SK-N-SH (cell line): ENCODE measurements at regions not wholly inside any gene's neighbourhood (a gene's known extent, or its start where the extent isn't known, plus 50 kb on each side); places are given as distances from the start of the nearest gene placed in this dataset.

Experiments
- CTCF ChIA-PET: fragments of 300-600, 350-600 bp; formaldehyde crosslinking; extraction: SDS; loops from one replicate; lab custom pipeline; 2021; lab: Yijun Ruan, JAX
- POLR2A ChIA-PET: fragments of 350-600 bp; sonication (Branson Sonifier 250); formaldehyde crosslinking; extraction: SDS; loops from one replicate; lab custom pipeline; 2020; ENCODE audit warnings: antibody characterized with exemption, inconsistent platforms; lab: Yijun Ruan, JAX
- DNase-seq: peaks from one replicate; pipeline ENCODE4 v3.0.0; 2012
- H2AFZ ChIP-seq: fragments of 200-600 bp; sonication (generic); 2 replicates; pipeline ENCODE4 v1.8.1; 2016; ENCODE audit warnings: antibody characterized with exemption, mild to moderate bottlenecking, low read depth
- H3F3A ChIP-seq: fragments of 200-600 bp; sonication (generic); replicated peaks from 2 replicates; pipeline ENCODE3; 2016; ENCODE audit warnings: antibody characterized with exemption, mild to moderate bottlenecking; ENCODE audit not compliant: insufficient read depth
- H3K27ac ChIP-seq, 2 experiments: fragments of 200-500 bp in 1 of 2; fragments of 200-600 bp in 1 of 2; sonication (Bioruptor generic) in 1 of 2; sonication (generic), shearing (Covaris generic) in 1 of 2; 2 replicates each; pipeline versions ENCODE4 v1.5.1 to v1.6.1; 2014 to 2016; ENCODE audit warnings: low read depth in 2 of 2, inconsistent platforms in 1 of 2, low read length in 1 of 2, mild to moderate bottlenecking in 1 of 2, mixed read lengths in 1 of 2
- H3K27me3 ChIP-seq: fragments of 200-600 bp; sonication (generic), shearing (Covaris generic); 2 replicates; pipeline ENCODE4 v1.6.1; 2016; ENCODE audit warnings: mixed run types; ENCODE audit not compliant: insufficient read depth
- H3K36me3 ChIP-seq, 2 experiments: fragments of 200-500 bp in 1 of 2; fragments of 200-600 bp in 1 of 2; sonication (Bioruptor generic) in 1 of 2; sonication (generic) in 1 of 2; replicated peaks in 1 of 2; 2 replicates each; pipeline versions ENCODE3 to v1.5.1; 2014 to 2016; ENCODE audit warnings: low read length in 1 of 2, mild to moderate bottlenecking in 1 of 2; ENCODE audit not compliant: insufficient read depth in 2 of 2, control insufficient read depth in 1 of 2
- H3K4me1 ChIP-seq, 2 experiments: fragments of 200-500 bp in 1 of 2; fragments of 200-600 bp in 1 of 2; sonication (Bioruptor generic) in 1 of 2; sonication (generic), shearing (Covaris generic) in 1 of 2; 2 replicates each; pipeline versions ENCODE4 v1.5.1 to v1.6.1; 2014 to 2016; ENCODE audit warnings: low read depth in 1 of 2, low read length in 1 of 2, mixed run types in 1 of 2; ENCODE audit not compliant: insufficient read depth in 2 of 2, control insufficient read depth in 1 of 2
- H3K4me2 ChIP-seq: fragments of 200-600 bp; sonication (generic), shearing (Covaris generic); 2 replicates; pipeline ENCODE4 v1.6.1; 2017; ENCODE audit warnings: mixed run types
- H3K4me3 ChIP-seq, 2 experiments: fragments of 200-500 bp in 1 of 2; fragments of 200-600 bp in 1 of 2; sonication (Bioruptor generic) in 1 of 2; sonication (generic), shearing (Covaris generic) in 1 of 2; 2 replicates each; pipeline versions ENCODE4 v1.5.1 to v1.8.1; 2014 to 2016; ENCODE audit warnings: low read depth in 2 of 2, inconsistent platforms in 1 of 2, low read length in 1 of 2, mild to moderate bottlenecking in 1 of 2, mixed read lengths in 1 of 2, moderate library complexity in 1 of 2
- H3K79me2 ChIP-seq: fragments of 200-600 bp; sonication (generic); 2 replicates; pipeline ENCODE4 v1.8.1; 2017; ENCODE audit warnings: mild to moderate bottlenecking; ENCODE audit not compliant: insufficient read depth
- H3K9ac ChIP-seq: fragments of 200-600 bp; sonication (generic); 2 replicates; pipeline ENCODE4 v1.6.1; 2017; ENCODE audit warnings: mixed run types
- H3K9me2 ChIP-seq: fragments of 200-600 bp; sonication (generic); 2 replicates; pipeline ENCODE4 v1.6.1; 2017; ENCODE audit warnings: mixed run types
- H3K9me3 ChIP-seq: fragments of 200-600 bp; sonication (generic); 2 replicates; pipeline ENCODE4 v1.6.1; 2017; ENCODE audit warnings: mixed run types, mild to moderate bottlenecking, moderate library complexity
- H4K20me1 ChIP-seq: fragments of 200-600 bp; sonication (generic); 2 replicates; pipeline ENCODE4 v1.6.1; 2017; ENCODE audit warnings: mild to moderate bottlenecking, mixed run types; ENCODE audit not compliant: insufficient read depth
- ELF1 ChIP-seq: IDR thresholded peaks from 2 replicates; pipeline ENCODE4 v1.4.0; 2012
- EZH2phosphoT487 ChIP-seq: fragments of 200-600 bp; sonication (generic); IDR thresholded peaks from 2 replicates; pipeline ENCODE4 v1.6.1; 2017; ENCODE audit warnings: low read depth, mixed run types, mild to moderate bottlenecking, antibody characterized with exemption, moderate library complexity, borderline replicate concordance
- FOXJ3 ChIP-seq: sonication (generic); formaldehyde crosslinking; IDR thresholded peaks from 2 replicates; pipeline ENCODE4 v1.5.1; 2020; ENCODE audit warnings: mild to moderate bottlenecking, missing genetic modification reagents
- FOXM1 ChIP-seq: IDR thresholded peaks from 2 replicates; pipeline ENCODE4 v1.4.0; 2012; ENCODE audit warnings: low read depth, mild to moderate bottlenecking
- GABPA ChIP-seq: IDR thresholded peaks from 2 replicates; pipeline ENCODE4 v1.4.0; 2012; ENCODE audit warnings: low read depth, mild to moderate bottlenecking
- GATA2 ChIP-seq: sonication (generic); formaldehyde crosslinking; IDR thresholded peaks from 2 replicates; pipeline ENCODE4 v1.5.0; 2020; ENCODE audit warnings: mild to moderate bottlenecking, missing genetic modification reagents
- MEF2A ChIP-seq: IDR thresholded peaks from 2 replicates; pipeline ENCODE4 v1.4.0; 2012; ENCODE audit warnings: low read depth, borderline replicate concordance
- MXI1 ChIP-seq: IDR thresholded peaks from 2 replicates; pipeline ENCODE4 v1.6.1; 2012; ENCODE audit warnings: mild to moderate bottlenecking, low read depth, low read length, improper control_type of control experiment
- NRF1 ChIP-seq: IDR thresholded peaks from 2 replicates; pipeline ENCODE4 v1.6.1; 2012; ENCODE audit warnings: low read depth, mild to moderate bottlenecking, low read length
- RCOR1 ChIP-seq: fragments of 150-350 bp; IDR thresholded peaks from 2 replicates; pipeline ENCODE4 v1.6.1; 2017; ENCODE audit warnings: antibody characterized with exemption, low read length
- RFX5 ChIP-seq: IDR thresholded peaks from 2 replicates; pipeline ENCODE4 v1.6.1; 2012; ENCODE audit warnings: mild to moderate bottlenecking, improper control_type of control experiment, low read length
- SIN3A ChIP-seq: IDR thresholded peaks from 2 replicates; pipeline ENCODE4 v1.6.1; 2012; ENCODE audit warnings: low read depth, mild to moderate bottlenecking, low read length, moderate library complexity, borderline replicate concordance
- TCF12 ChIP-seq: IDR thresholded peaks from 2 replicates; pipeline ENCODE4 v1.4.0; 2012
- YY1 ChIP-seq: IDR thresholded peaks from 2 replicates; pipeline ENCODE4 v1.4.0; 2012; ENCODE audit warnings: low read depth, mild to moderate bottlenecking
- WGBS: methylation state at CpG from one replicate; pipeline ENCODE4 v1.1.6; 2017; ENCODE audit warnings: low lambda C conversion rate; 5-methylcytosine and 5-hydroxymethylcytosine counted together
- TF ChIP-seq, protein P1 (sequence below): IDR thresholded peaks from 2 replicates; pipeline ENCODE4 v1.6.1; 2012; ENCODE audit warnings: mild to moderate bottlenecking, low read depth, low read length, moderate library complexity
- TF ChIP-seq, protein P2 (sequence below): IDR thresholded peaks from 2 replicates; pipeline ENCODE4 v1.4.0; 2012; ENCODE audit warnings: low read depth
- TF ChIP-seq, protein P3 (sequence below): fragments of 200-600 bp; sonication (generic); IDR thresholded peaks from 2 replicates; pipeline ENCODE4 v1.6.1; 2017; ENCODE audit warnings: antibody characterized with exemption, mild to moderate bottlenecking, moderate library complexity
- TF ChIP-seq, protein P4 (sequence below): IDR thresholded peaks from 2 replicates; pipeline ENCODE4 v1.4.0; 2012; ENCODE audit warnings: low read depth, borderline replicate concordance
- TF ChIP-seq, protein P5 (sequence below): fragments of 150-350 bp; IDR thresholded peaks from 2 replicates; pipeline ENCODE4 v1.6.1; 2017; ENCODE audit warnings: antibody characterized with exemption, low read length, low read depth, borderline replicate concordance
- TF ChIP-seq, protein P6 (sequence below): IDR thresholded peaks from 2 replicates; pipeline ENCODE4 v1.4.0; 2012; ENCODE audit warnings: low read depth, borderline replicate concordance

DNA sequence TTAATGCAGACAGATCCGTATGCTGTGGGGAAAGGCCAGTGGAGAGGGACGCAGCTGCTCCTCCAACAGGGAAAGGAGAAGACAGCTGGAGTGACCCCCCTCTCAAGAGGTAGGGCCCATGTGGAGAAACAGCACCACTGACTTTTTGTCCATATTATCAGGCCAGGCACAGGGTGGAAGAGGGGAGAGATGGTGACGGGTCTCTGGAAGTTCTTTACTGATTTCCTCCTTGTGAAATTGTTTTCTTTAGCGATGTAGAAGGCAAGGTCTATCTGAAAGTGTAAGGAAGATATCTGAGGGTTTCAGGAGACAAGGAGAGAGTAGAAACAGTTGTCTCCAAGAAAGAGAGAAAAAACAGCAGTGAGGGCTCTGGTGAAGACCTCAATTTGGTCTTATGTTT, 338.8 kb downstream of the VPS13C start:
- ChIA-PET POLR2A (no interaction called here), CTCF (no interaction called here)
- no peaks in the 10 kb centered on the region for H3K36me3 ChIP-seq
- no peaks in the 10 kb centered on the region for H3F3A ChIP-seq
- no peaks in the 10 kb centered on the region; the same call in 1 of the 2 replicates for H3K27me3 ChIP-seq
- WGBS, result 60% methylated on average over 4 of the region's 4 CpGs
- no peak overlapping the region for H3K9ac ChIP-seq
- no peak overlapping the region for H3K27ac ChIP-seq
- no peak overlapping the region for H3K4me3 ChIP-seq
- no peaks in the 10 kb centered on the region for H3K9me2 ChIP-seq
- no peak overlapping the region for H2AFZ ChIP-seq
- H3K9me3 ChIP-seq, result no peaks in the 10 kb centered on the region
- H4K20me1 ChIP-seq, result no peaks in the 10 kb centered on the region
- H3K4me2 ChIP-seq, result no peak overlapping the region
- no peak for DNase-seq
- H3K79me2 ChIP-seq, result no peaks in the 10 kb centered on the region
- TF ChIP-seq RCOR1 (no peak), EZH2phosphoT487 (no peak), RFX5 (no peak), ELF1 (no peak)
- TF ChIP-seq, protein P1, sequence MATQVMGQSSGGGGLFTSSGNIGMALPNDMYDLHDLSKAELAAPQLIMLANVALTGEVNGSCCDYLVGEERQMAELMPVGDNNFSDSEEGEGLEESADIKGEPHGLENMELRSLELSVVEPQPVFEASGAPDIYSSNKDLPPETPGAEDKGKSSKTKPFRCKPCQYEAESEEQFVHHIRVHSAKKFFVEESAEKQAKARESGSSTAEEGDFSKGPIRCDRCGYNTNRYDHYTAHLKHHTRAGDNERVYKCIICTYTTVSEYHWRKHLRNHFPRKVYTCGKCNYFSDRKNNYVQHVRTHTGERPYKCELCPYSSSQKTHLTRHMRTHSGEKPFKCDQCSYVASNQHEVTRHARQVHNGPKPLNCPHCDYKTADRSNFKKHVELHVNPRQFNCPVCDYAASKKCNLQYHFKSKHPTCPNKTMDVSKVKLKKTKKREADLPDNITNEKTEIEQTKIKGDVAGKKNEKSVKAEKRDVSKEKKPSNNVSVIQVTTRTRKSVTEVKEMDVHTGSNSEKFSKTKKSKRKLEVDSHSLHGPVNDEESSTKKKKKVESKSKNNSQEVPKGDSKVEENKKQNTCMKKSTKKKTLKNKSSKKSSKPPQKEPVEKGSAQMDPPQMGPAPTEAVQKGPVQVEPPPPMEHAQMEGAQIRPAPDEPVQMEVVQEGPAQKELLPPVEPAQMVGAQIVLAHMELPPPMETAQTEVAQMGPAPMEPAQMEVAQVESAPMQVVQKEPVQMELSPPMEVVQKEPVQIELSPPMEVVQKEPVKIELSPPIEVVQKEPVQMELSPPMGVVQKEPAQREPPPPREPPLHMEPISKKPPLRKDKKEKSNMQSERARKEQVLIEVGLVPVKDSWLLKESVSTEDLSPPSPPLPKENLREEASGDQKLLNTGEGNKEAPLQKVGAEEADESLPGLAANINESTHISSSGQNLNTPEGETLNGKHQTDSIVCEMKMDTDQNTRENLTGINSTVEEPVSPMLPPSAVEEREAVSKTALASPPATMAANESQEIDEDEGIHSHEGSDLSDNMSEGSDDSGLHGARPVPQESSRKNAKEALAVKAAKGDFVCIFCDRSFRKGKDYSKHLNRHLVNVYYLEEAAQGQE, result no peak
- TF ChIP-seq, protein P2, sequence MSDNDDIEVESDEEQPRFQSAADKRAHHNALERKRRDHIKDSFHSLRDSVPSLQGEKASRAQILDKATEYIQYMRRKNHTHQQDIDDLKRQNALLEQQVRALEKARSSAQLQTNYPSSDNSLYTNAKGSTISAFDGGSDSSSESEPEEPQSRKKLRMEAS, result no peak
- H3K4me1 ChIP-seq, result no peaks in the 10 kb centered on the region

DNA sequence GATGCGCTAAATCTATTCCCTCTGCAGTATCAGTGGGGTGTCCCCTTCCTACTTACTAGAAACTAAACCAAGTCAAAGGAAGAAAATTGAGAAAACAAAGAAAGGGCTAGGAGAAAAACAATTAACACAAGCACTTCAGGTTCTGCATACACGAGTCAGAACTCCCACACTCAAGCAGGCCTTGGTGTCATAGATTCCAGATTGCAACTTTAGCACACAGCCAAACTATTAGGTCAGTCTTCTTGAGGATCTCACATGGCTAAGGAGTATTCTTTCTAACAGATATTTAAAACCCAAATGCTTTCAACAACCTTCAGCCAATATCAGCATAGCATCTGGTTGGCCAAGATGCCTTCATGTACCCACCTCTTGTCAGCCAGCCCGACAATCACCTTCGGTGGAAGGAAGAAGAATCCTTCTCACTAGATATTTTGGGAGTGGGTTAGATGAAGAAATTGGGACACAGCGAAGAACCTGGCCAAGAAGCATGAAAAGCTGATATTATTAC, 340.0 kb downstream of the VPS13C start:
- no peaks in the 10 kb centered on the region for H3K36me3 ChIP-seq
- no peak overlapping the region for H3K4me2 ChIP-seq
- H3K9me3 ChIP-seq, result no peaks in the 10 kb centered on the region
- no peaks in the 10 kb centered on the region for H3K27me3 ChIP-seq
- no peak for DNase-seq
- H3K27ac ChIP-seq, result no peak overlapping the region
- H4K20me1 ChIP-seq, result no peaks in the 10 kb centered on the region
- no peak overlapping the region for H3K4me3 ChIP-seq
- 29% methylated on average over 5 of the region's 5 CpGs for WGBS
- POLR2A ChIA-PET, result no interaction called here
- H3K9me2 ChIP-seq, result no peaks in the 10 kb centered on the region
- H3K79me2 ChIP-seq, result no peaks in the 10 kb centered on the region
- no peaks in the 10 kb centered on the region for H3K4me1 ChIP-seq
- no peak overlapping the region for H2AFZ ChIP-seq
- H3K9ac ChIP-seq, result no peak overlapping the region
- no peaks in the 10 kb centered on the region for H3F3A ChIP-seq
- CTCF ChIA-PET, result no interaction called here
- TF ChIP-seq NRF1 (no peak), MEF2A (no peak), EZH2phosphoT487 (no peak), GATA2 (CRISPR knock-in tag) (no peak), FOXJ3 (CRISPR knock-in tag) (no peak), MXI1 (no peak), GABPA (no peak), SIN3A (no peak), FOXM1 (no peak), YY1 (no peak), TCF12 (no peak), RCOR1 (no peak)
- TF ChIP-seq, protein P3, sequence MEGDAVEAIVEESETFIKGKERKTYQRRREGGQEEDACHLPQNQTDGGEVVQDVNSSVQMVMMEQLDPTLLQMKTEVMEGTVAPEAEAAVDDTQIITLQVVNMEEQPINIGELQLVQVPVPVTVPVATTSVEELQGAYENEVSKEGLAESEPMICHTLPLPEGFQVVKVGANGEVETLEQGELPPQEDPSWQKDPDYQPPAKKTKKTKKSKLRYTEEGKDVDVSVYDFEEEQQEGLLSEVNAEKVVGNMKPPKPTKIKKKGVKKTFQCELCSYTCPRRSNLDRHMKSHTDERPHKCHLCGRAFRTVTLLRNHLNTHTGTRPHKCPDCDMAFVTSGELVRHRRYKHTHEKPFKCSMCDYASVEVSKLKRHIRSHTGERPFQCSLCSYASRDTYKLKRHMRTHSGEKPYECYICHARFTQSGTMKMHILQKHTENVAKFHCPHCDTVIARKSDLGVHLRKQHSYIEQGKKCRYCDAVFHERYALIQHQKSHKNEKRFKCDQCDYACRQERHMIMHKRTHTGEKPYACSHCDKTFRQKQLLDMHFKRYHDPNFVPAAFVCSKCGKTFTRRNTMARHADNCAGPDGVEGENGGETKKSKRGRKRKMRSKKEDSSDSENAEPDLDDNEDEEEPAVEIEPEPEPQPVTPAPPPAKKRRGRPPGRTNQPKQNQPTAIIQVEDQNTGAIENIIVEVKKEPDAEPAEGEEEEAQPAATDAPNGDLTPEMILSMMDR, result no peak
- TF ChIP-seq, protein P4, sequence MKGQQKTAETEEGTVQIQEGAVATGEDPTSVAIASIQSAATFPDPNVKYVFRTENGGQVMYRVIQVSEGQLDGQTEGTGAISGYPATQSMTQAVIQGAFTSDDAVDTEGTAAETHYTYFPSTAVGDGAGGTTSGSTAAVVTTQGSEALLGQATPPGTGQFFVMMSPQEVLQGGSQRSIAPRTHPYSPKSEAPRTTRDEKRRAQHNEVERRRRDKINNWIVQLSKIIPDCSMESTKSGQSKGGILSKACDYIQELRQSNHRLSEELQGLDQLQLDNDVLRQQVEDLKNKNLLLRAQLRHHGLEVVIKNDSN, result no peak
- TF ChIP-seq, protein P5, sequence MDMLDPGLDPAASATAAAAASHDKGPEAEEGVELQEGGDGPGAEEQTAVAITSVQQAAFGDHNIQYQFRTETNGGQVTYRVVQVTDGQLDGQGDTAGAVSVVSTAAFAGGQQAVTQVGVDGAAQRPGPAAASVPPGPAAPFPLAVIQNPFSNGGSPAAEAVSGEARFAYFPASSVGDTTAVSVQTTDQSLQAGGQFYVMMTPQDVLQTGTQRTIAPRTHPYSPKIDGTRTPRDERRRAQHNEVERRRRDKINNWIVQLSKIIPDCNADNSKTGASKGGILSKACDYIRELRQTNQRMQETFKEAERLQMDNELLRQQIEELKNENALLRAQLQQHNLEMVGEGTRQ, result no peak
- TF ChIP-seq, protein P6, sequence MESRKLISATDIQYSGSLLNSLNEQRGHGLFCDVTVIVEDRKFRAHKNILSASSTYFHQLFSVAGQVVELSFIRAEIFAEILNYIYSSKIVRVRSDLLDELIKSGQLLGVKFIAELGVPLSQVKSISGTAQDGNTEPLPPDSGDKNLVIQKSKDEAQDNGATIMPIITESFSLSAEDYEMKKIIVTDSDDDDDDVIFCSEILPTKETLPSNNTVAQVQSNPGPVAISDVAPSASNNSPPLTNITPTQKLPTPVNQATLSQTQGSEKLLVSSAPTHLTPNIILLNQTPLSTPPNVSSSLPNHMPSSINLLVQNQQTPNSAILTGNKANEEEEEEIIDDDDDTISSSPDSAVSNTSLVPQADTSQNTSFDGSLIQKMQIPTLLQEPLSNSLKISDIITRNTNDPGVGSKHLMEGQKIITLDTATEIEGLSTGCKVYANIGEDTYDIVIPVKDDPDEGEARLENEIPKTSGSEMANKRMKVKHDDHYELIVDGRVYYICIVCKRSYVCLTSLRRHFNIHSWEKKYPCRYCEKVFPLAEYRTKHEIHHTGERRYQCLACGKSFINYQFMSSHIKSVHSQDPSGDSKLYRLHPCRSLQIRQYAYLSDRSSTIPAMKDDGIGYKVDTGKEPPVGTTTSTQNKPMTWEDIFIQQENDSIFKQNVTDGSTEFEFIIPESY, result no peak
